Transverse colon (tissue), 3 donors: ENCODE measurements at regions not wholly inside any gene's neighbourhood (a gene's known extent, or its start where the extent isn't known, plus 50 kb on each side); places are given as distances from the start of the nearest gene placed in this dataset.

ENCODE experiments used
- POLR2A ChIP-seq: fragments of 450-650 bp; IDR thresholded peaks from one replicate; pipeline ENCODE4 v1.6.1; 2016; ENCODE audit warnings: antibody characterized with exemption, mild to moderate bottlenecking, moderate library complexity
- TF ChIP-seq, protein P1 (sequence below), 5 experiments: fragments of 200-600 bp in 3 of 5; fragments of 450-650 bp in 2 of 5; sonication (generic) in 3 of 5; IDR thresholded peaks; 1 replicate in 2 of 5; 2 replicates in 3 of 5; pipeline ENCODE4 v1.5.1; 2016 to 2017; ENCODE audit warnings: antibody characterized with exemption in 5 of 5, inconsistent platforms in 3 of 5, mild to moderate bottlenecking in 2 of 5, moderate library complexity in 1 of 5

DNA sequence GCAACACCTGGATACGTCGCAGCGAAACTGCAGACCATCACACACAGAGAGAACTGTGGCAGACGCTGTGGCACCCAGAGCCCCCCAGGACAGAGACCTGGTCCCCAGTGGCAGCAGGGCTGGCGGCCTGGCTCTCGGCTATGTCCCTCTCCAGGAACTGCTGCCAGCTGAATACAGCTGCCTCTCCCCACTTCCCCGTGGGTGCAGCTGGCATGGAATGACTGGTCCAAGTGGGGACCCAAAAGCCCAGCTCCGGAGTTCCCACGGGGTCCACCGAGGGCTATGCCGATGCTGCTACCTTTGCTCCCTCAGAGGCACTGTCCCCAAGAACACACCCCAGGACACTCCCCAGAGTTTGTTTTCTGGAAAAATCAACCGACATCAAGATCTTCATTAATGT, 67.8 kb upstream of the GATA2 start:
- TF ChIP-seq, protein P1, sequence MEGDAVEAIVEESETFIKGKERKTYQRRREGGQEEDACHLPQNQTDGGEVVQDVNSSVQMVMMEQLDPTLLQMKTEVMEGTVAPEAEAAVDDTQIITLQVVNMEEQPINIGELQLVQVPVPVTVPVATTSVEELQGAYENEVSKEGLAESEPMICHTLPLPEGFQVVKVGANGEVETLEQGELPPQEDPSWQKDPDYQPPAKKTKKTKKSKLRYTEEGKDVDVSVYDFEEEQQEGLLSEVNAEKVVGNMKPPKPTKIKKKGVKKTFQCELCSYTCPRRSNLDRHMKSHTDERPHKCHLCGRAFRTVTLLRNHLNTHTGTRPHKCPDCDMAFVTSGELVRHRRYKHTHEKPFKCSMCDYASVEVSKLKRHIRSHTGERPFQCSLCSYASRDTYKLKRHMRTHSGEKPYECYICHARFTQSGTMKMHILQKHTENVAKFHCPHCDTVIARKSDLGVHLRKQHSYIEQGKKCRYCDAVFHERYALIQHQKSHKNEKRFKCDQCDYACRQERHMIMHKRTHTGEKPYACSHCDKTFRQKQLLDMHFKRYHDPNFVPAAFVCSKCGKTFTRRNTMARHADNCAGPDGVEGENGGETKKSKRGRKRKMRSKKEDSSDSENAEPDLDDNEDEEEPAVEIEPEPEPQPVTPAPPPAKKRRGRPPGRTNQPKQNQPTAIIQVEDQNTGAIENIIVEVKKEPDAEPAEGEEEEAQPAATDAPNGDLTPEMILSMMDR (IDR thresholded peaks at IDR 0.05) = no peak
- TF ChIP-seq POLR2A = no peak
